DND-41 (cell line): ENCODE measurements at regions not wholly inside any gene's neighbourhood (a gene's known extent, or its start where the extent isn't known, plus 50 kb on each side); places are given as distances from the start of the nearest gene placed in this dataset.

Source experiments
- CTCF ChIP-seq: IDR thresholded peaks from 2 replicates; pipeline ENCODE4 v1.5.1; 2012; ENCODE audit warnings: borderline replicate concordance, low read length, moderate library complexity, mild to moderate bottlenecking; ENCODE audit not compliant: poor library complexity, severe bottlenecking; ENCODE audit errors: extremely low read depth
- EZH2 ChIP-seq: IDR thresholded peaks from 3 replicates; pipeline ENCODE4 v1.6.1; 2012; ENCODE audit warnings: borderline replicate concordance, low read depth, mild to moderate bottlenecking, moderate library complexity, low read length, inconsistent platforms; ENCODE audit not compliant: severe bottlenecking

GRCh38 chr6:2467929-2468600 is 222.7 kb upstream of the GMDS start:
- TF ChIP-seq EZH2, result no peak
- TF ChIP-seq CTCF, result no peak
